ENCODE measurements at regions not wholly inside any gene's neighbourhood (a gene's known extent, or its start where the extent isn't known, plus 50 kb on each side); places are given as distances from the start of the nearest gene placed in this dataset.
A peak's percentile ranks its signal among the peaks of the same experiment; 100 is the strongest.

DNA sequence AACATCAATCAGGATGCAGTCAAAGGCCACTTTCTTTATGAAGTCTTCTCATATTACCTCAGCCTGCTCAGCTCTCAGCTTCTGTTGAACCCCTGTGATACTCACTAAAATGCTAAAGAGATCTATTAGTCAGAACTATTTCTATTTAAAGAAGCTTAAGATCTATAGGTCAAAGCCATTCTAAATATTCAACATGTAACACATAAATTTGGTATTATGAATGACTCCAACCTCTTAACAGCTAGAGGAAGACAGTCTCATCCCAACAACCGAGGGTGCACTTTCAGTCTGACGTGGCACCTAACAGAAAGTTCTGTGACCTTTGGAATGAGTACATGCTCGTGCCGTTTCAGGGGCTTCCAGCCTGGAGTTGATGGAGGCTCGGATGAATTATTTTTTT, 301.5 kb upstream of the VLDLR start:
- Histone ChIP-seq H3K4me1 (ENCODE audit: control insufficient read depth, insufficient read depth, low read length) (no peaks in the 10 kb centered on the region), H3K27me3 (replicated peaks in 1 of 2; ENCODE audit: control insufficient read depth in 2 of 2, insufficient read depth in 2 of 2, low read length in 1 of 2) (no peaks in the 10 kb centered on the region), H2AFZ (ENCODE audit: control insufficient read depth, low read depth, low read length) (no peak overlapping the region), H3K27ac (ENCODE audit: control insufficient read depth, insufficient read depth) (no peak overlapping the region), H3K79me2 (ENCODE audit: control insufficient read depth, insufficient read depth, low read length) (no peaks in the 10 kb centered on the region), H3K36me3 (ENCODE audit: control insufficient read depth in 2 of 2, insufficient read depth in 2 of 2, low read length in 1 of 2) (no peaks in the 10 kb centered on the region), H3K9ac (ENCODE audit: control insufficient read depth, insufficient read depth, low read length) (no peak overlapping the region), H3K4me3 (no peak overlapping the region), H3K9me3 (replicated peaks; ENCODE audit: control insufficient read depth, insufficient read depth, low read length) (no peaks in the 10 kb centered on the region; the same call in 2 of the 3 replicates), H3K4me2 (ENCODE audit: control insufficient read depth, insufficient read depth) (no peak overlapping the region), H4K20me1 (ENCODE audit: control insufficient read depth, insufficient read depth) (no peaks in the 10 kb centered on the region)
- ATAC-seq: no peak; the same call in 2 of the 3 replicates
- ChIA-PET POLR2A (no interaction called here), SMC1A (ENCODE audit: uncharacterized antibody, unreplicated experiment) (no interaction called here), CTCF (interaction anchor here (1.1 to 1.5 kb wide), 3 partner anchors 9 to 588 kb away, joined by 3 to 5 read pairs (median 4); no protein-coding TSS in a partner anchor), RAD21 (ENCODE audit: unreplicated experiment) (interaction anchor here (0.5 kb wide), 1 partner anchor 622 kb away, joined by 3 read pairs; no protein-coding TSS in a partner anchor)
- in situ Hi-C loops (cut with MboI) (no loop called here), intact Hi-C loops (cut with micrococcal nuclease; ENCODE audit: unreplicated experiment) (no loop called here)
- no peak for DNase-seq (ENCODE audit: low read depth, low spot score)
- under 1% methylated on average over 5 of the region's 5 CpGs for WGBS (ENCODE audit: insufficient coverage, insufficient replicate concordance, low lambda C conversion rate, missing lambda C conversion rate)
- FAIRE-seq: no peak
- TF ChIP-seq, protein P1, sequence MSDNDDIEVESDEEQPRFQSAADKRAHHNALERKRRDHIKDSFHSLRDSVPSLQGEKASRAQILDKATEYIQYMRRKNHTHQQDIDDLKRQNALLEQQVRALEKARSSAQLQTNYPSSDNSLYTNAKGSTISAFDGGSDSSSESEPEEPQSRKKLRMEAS (IDR thresholded peaks at IDR 0.05; ENCODE audit: low read depth, low read length): no peak
- TF ChIP-seq, protein P2, sequence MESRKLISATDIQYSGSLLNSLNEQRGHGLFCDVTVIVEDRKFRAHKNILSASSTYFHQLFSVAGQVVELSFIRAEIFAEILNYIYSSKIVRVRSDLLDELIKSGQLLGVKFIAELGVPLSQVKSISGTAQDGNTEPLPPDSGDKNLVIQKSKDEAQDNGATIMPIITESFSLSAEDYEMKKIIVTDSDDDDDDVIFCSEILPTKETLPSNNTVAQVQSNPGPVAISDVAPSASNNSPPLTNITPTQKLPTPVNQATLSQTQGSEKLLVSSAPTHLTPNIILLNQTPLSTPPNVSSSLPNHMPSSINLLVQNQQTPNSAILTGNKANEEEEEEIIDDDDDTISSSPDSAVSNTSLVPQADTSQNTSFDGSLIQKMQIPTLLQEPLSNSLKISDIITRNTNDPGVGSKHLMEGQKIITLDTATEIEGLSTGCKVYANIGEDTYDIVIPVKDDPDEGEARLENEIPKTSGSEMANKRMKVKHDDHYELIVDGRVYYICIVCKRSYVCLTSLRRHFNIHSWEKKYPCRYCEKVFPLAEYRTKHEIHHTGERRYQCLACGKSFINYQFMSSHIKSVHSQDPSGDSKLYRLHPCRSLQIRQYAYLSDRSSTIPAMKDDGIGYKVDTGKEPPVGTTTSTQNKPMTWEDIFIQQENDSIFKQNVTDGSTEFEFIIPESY (IDR thresholded peaks at IDR 0.05): no peak
- TF ChIP-seq IKZF1 (conservative IDR thresholded peaks at IDR 0.05) (peak; percentile 45; the same call in 1 of the 2 replicates), BHLHE40 (IDR thresholded peaks at IDR 0.05; ENCODE audit: borderline replicate concordance in 1 of 2, low read depth in 2 of 2, low read length in 1 of 2) (peak in 1 of 2 experiments; percentile 56; a peak in 1 of 4 replicates), IKZF2 (IDR thresholded peaks at IDR 0.05) (peak; percentile 33 to 45; a peak in 1 of 4 replicates), FOXK2 (IDR thresholded peaks at IDR 0.05) (no peak)
- TF ChIP-seq, protein P3, sequence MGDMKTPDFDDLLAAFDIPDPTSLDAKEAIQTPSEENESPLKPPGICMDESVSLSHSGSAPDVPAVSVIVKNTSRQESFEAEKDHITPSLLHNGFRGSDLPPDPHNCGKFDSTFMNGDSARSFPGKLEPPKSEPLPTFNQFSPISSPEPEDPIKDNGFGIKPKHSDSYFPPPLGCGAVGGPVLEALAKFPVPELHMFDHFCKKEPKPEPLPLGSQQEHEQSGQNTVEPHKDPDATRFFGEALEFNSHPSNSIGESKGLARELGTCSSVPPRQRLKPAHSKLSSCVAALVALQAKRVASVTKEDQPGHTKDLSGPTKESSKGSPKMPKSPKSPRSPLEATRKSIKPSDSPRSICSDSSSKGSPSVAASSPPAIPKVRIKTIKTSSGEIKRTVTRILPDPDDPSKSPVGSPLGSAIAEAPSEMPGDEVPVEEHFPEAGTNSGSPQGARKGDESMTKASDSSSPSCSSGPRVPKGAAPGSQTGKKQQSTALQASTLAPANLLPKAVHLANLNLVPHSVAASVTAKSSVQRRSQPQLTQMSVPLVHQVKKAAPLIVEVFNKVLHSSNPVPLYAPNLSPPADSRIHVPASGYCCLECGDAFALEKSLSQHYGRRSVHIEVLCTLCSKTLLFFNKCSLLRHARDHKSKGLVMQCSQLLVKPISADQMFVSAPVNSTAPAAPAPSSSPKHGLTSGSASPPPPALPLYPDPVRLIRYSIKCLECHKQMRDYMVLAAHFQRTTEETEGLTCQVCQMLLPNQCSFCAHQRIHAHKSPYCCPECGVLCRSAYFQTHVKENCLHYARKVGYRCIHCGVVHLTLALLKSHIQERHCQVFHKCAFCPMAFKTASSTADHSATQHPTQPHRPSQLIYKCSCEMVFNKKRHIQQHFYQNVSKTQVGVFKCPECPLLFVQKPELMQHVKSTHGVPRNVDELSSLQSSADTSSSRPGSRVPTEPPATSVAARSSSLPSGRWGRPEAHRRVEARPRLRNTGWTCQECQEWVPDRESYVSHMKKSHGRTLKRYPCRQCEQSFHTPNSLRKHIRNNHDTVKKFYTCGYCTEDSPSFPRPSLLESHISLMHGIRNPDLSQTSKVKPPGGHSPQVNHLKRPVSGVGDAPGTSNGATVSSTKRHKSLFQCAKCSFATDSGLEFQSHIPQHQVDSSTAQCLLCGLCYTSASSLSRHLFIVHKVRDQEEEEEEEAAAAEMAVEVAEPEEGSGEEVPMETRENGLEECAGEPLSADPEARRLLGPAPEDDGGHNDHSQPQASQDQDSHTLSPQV (IDR thresholded peaks at IDR 0.05): no peak
- TF ChIP-seq, protein P4, sequence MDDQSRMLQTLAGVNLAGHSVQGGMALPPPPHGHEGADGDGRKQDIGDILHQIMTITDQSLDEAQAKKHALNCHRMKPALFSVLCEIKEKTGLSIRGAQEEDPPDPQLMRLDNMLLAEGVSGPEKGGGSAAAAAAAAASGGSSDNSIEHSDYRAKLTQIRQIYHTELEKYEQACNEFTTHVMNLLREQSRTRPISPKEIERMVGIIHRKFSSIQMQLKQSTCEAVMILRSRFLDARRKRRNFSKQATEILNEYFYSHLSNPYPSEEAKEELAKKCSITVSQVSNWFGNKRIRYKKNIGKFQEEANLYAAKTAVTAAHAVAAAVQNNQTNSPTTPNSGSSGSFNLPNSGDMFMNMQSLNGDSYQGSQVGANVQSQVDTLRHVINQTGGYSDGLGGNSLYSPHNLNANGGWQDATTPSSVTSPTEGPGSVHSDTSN (IDR thresholded peaks at IDR 0.05; ENCODE audit: insufficient replicate concordance, low read depth, low read length): no peak
- no TSS peak for BruUV-seq (replicated peaks)
